Astrocyte (in vitro differentiated cells and primary cell): ENCODE measurements at regions not wholly inside any gene's neighbourhood (a gene's known extent, or its start where the extent isn't known, plus 50 kb on each side); places are given as distances from the start of the nearest gene placed in this dataset.

Source experiments
- EZH2 ChIP-seq: IDR thresholded peaks from 2 replicates; pipeline ENCODE4 v1.6.1; 2012; ENCODE audit warnings: mild to moderate bottlenecking, low read length, inconsistent platforms; ENCODE audit not compliant: insufficient read depth
- TF ChIP-seq, protein P1 (sequence below): IDR thresholded peaks from 2 replicates; pipeline ENCODE4 v1.5.1; 2011; ENCODE audit warnings: low read depth, mild to moderate bottlenecking, inconsistent platforms, low read length, moderate library complexity; ENCODE audit not compliant: insufficient read depth

DNA sequence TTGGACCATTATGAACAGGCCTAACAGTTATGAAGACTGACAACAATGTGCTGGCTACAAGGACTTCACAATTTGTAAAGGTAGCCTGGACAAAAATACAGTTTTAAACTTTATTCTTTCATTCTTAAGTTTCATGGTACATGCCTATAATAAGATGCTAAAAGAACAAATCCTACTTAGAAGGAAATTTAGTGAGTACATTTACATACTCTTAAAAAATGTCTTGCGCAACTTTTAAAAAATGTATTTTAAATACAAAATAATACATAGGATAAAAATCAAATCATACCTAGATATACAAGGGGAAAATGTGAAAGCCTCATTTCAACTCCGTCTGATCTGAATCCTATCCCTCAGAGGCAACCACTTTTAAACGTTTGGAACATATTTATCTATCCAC, 200.7 kb upstream of the SPIN4 start:
- TF ChIP-seq, protein P1, sequence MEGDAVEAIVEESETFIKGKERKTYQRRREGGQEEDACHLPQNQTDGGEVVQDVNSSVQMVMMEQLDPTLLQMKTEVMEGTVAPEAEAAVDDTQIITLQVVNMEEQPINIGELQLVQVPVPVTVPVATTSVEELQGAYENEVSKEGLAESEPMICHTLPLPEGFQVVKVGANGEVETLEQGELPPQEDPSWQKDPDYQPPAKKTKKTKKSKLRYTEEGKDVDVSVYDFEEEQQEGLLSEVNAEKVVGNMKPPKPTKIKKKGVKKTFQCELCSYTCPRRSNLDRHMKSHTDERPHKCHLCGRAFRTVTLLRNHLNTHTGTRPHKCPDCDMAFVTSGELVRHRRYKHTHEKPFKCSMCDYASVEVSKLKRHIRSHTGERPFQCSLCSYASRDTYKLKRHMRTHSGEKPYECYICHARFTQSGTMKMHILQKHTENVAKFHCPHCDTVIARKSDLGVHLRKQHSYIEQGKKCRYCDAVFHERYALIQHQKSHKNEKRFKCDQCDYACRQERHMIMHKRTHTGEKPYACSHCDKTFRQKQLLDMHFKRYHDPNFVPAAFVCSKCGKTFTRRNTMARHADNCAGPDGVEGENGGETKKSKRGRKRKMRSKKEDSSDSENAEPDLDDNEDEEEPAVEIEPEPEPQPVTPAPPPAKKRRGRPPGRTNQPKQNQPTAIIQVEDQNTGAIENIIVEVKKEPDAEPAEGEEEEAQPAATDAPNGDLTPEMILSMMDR: no peak
- TF ChIP-seq EZH2: no peak
